Activated CD8-positive, alpha-beta T cell treated with anti-CD3 and anti-CD28 coated beads for 36 hours (primary cell): ENCODE measurements at regions not wholly inside any gene's neighbourhood (a gene's known extent, or its start where the extent isn't known, plus 50 kb on each side); places are given as distances from the start of the nearest gene placed in this dataset.

ENCODE experiments used
- ATAC-seq: fragments of 200-7000 bp; cut with Tn5 transposase; one replicate; pipeline ENCODE4 v1.10.0; 2021; ENCODE audit warnings: mild to moderate bottlenecking, moderate library complexity
- CTCF ChIA-PET: fragments of 350-600 bp; sonication (Branson Sonifier 250); formaldehyde crosslinking; loops from one replicate; lab custom pipeline; 2021; ENCODE audit warnings: antibody characterized with exemption; lab: Charles Lee
- POLR2A ChIA-PET: fragments of 350-600 bp; sonication (Branson Sonifier 250); formaldehyde crosslinking; loops from one replicate; lab custom pipeline; 2021; ENCODE audit warnings: antibody characterized with exemption; lab: Charles Lee
- DNase-seq: peaks from one replicate; pipeline ENCODE4 v3.0.0-alpha.2; 2020
- H3K27ac Mint-ChIP-seq: one replicate; pipeline ENCODE4 v1.8.0; 2021; ENCODE audit warnings: mild to moderate bottlenecking, mixed read lengths
- H3K27me3 Mint-ChIP-seq: one replicate; pipeline ENCODE4 v1.8.0; 2021; ENCODE audit warnings: mixed read lengths
- H3K36me3 Mint-ChIP-seq: one replicate; pipeline ENCODE4 v1.8.0; 2021; ENCODE audit warnings: low read depth, mixed read lengths
- H3K4me1 Mint-ChIP-seq: one replicate; pipeline ENCODE4 v1.8.0; 2021; ENCODE audit warnings: low read depth, mixed read lengths
- H3K4me3 Mint-ChIP-seq: one replicate; pipeline ENCODE4 v1.8.0; 2021; ENCODE audit warnings: mild to moderate bottlenecking, moderate library complexity, mixed read lengths
- H3K9me3 Mint-ChIP-seq: one replicate; pipeline ENCODE4 v1.8.0; 2021; ENCODE audit warnings: mixed read lengths
- CTCF ChIP-seq: fragments of 200-600 bp; IDR thresholded peaks from one replicate; pipeline ENCODE4 v1.8.0; 2022; ENCODE audit warnings: antibody characterized with exemption, mild to moderate bottlenecking
- intact Hi-C: fragments of 100-400 bp; cut with micrococcal nuclease; formaldehyde crosslinking; loops from one replicate; pipeline ENCODE4 v1.10.0; 2022

GRCh38 chr2:122749405-122749804, 994.0 kb downstream of the TSN start:
- DNase-seq, result no peak
- ChIA-PET CTCF (no interaction called here), POLR2A (no interaction called here)
- Mint-ChIP-seq H3K9me3 (no peaks in the 10 kb centered on the region), H3K4me1 (no peaks in the 10 kb centered on the region), H3K27me3 (no peaks in the 10 kb centered on the region), H3K4me3 (no peak overlapping the region), H3K36me3 (no peaks in the 10 kb centered on the region), H3K27ac (no peak overlapping the region)
- TF ChIP-seq CTCF, result no peak
- intact Hi-C loops, result no loop called here
- no peak for ATAC-seq

GRCh38 chr2:122750095-122750494, 994.6 kb downstream of the TSN start:
- POLR2A ChIA-PET, result no interaction called here
- Mint-ChIP-seq H3K36me3 (no peaks in the 10 kb centered on the region), H3K27ac (no peak overlapping the region), H3K4me3 (no peak overlapping the region), H3K27me3 (no peaks in the 10 kb centered on the region), H3K9me3 (no peaks in the 10 kb centered on the region), H3K4me1 (no peaks in the 10 kb centered on the region)
- DNase-seq, result no peak
- no peak for TF ChIP-seq CTCF
- CTCF ChIA-PET, result no interaction called here
- intact Hi-C loops, result no loop called here
- ATAC-seq, result no peak

- TF ChIP-seq CTCF, result no peak
- CTCF ChIA-PET, result no interaction called here
- ATAC-seq (no peak), DNase-seq (no peak)
- no peaks in the 10 kb centered on the region for H3K9me3 Mint-ChIP-seq
- no peak overlapping the region for H3K4me3 Mint-ChIP-seq
- no peak overlapping the region for H3K27ac Mint-ChIP-seq
- H3K27me3 Mint-ChIP-seq, result no peaks in the 10 kb centered on the region
- POLR2A ChIA-PET, result no interaction called here
- intact Hi-C loops, result no loop called here
- H3K4me1 Mint-ChIP-seq, result no peaks in the 10 kb centered on the region
- H3K36me3 Mint-ChIP-seq, result no peaks in the 10 kb centered on the region
Observed at GRCh38 chr2:122750808-122751207, 995.4 kb downstream of the TSN start.

DNA sequence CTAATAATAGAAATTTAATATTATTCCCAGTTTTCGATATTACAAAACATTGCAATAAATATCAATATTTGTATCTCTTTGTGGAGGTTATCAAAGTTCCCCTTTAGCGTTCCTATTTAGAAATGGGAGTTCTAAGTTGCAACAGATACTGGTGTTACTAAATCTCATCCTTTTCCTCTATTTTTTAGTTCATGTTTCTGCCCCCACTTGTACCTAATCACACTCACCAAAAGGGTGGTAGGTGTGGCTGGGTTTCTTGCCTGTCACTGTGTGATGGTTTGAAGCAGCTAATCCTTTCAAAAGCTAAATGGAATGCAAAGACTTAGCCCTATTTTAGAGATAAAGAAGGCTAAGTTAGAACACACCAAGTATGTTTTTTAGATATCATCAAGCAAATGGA, 997.9 kb downstream of the TSN start:
- POLR2A ChIA-PET, result no interaction called here
- H3K27ac Mint-ChIP-seq, result no peak overlapping the region
- TF ChIP-seq CTCF, result no peak
- intact Hi-C loops, result no loop called here
- no peaks in the 10 kb centered on the region for H3K4me1 Mint-ChIP-seq
- CTCF ChIA-PET, result no interaction called here
- no peak for DNase-seq
- H3K9me3 Mint-ChIP-seq, result no peaks in the 10 kb centered on the region
- H3K27me3 Mint-ChIP-seq, result no peaks in the 10 kb centered on the region
- H3K36me3 Mint-ChIP-seq, result no peaks in the 10 kb centered on the region
- ATAC-seq, result no peak
- H3K4me3 Mint-ChIP-seq, result no peak overlapping the region

DNA sequence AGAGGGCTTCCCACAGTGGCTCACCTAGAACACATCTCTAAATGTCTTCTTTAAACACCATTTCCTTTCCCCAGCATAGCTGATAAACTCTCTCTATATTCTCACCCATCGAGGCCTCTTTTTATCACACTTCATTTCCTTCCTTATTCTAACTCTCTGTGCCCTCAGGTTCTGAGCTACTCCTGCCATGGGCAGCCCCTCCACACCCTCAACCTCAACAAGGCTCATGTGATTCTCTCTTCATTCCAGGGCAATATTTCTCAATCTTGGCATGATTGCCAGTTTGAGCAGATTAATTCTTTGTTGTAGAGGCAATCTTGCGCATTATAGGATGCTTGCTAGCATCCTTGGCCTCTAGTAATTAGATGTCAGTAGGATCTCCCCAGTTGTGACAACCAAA, 999.1 kb downstream of the TSN start:
- no peak for ATAC-seq
- CTCF ChIA-PET, result no interaction called here
- Mint-ChIP-seq H3K9me3 (no peaks in the 10 kb centered on the region), H3K4me1 (no peaks in the 10 kb centered on the region), H3K36me3 (no peaks in the 10 kb centered on the region), H3K27me3 (no peaks in the 10 kb centered on the region), H3K4me3 (no peak overlapping the region), H3K27ac (no peak overlapping the region)
- TF ChIP-seq CTCF, result no peak
- DNase-seq, result no peak
- POLR2A ChIA-PET, result no interaction called here
- intact Hi-C loops, result no loop called here
